Brain pericyte (primary cell): ENCODE measurements at regions not wholly inside any gene's neighbourhood (a gene's known extent, or its start where the extent isn't known, plus 50 kb on each side); places are given as distances from the start of the nearest gene placed in this dataset.
"Not testable (repeated sequence)": the region's sequence is repeated elsewhere in the genome, so short reads cannot be mapped to it uniquely, and the experiment has no call there.

ENCODE experiments used
- DNase-seq: peaks from one replicate; pipeline ENCODE4 v3.0.0-alpha.2; 2012; ENCODE audit warnings: low read depth, low spot score

DNA sequence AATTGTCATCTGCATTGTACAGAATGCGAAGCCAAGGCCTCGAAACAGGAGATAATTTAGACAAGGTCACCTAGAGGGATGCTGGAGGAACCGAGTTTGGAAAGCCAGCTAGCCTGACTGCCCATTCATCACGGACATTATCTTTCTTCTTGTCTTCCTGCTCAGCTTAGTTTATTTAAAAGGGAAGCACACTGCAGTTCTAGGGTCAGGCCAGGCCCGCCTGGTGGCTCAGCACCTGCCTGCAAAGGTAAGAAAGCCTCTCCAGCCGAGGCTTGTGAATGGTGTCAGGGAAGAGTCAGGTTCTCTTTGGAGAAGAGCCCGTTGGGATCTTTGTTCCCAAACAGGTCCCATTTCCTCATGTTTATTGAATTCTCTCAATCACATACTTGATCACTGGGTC is 246.5 kb downstream of the BLID start:
- DNase-seq: no peak

DNA sequence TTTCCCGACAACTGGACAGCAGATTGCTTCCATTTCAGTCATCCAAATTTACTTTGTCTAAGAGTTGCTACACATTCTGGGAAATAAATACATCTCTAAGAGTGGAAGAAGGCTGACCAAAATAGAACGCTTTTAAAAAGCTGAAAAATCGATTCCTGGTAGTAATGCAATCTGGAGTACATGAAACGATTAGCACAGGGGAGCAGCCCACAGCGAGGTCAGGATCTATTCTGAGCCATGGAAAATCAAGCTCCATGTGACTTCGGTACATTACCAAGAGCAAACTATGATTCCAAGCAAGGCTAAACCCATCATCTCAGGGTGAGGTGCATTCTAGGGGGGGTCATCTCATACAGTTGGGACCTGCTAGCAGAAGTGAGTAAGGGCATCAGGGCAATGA is 249.3 kb downstream of the BLID start:
- DNase-seq: no peak

DNA sequence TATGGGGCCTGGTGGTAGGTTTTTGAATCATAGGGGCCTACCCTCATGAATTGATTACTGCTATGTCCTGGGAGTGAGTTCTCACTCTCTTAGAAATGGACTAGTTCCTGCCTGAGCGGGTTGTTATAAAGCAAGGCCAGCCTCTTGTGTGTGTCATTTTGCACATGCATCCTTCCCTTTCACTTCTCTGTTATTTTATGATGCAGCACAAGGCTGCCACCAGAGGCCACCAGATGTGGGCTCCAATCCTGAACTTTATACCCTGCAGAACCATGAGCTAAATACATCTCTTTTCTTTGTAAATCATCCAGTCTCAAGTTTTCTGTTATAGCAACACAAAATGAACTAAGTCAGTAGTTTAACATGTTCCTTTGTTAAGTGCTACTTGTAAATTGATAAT is 251.4 kb downstream of the BLID start:
- DNase-seq: no peak

DNA sequence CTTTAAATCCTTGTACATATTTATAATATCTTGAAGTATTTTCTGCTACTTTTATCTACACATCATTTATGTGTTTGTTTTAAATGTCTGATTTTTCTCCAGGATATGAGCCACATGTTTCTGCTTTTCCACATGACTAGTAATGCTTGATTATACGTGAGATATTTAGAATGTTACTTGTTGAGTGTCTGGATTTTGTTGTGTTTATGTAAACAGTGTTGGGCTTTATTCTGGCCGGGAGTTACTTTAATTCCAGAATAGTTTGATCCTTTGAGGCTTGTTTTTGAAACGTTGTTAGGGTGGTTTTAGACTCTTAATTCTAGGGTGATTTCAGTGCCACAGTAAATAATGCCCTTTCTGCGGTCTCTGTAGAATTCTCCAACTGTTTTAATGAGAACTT is 252.9 kb downstream of the BLID start:
- DNase-seq: no peak

DNA sequence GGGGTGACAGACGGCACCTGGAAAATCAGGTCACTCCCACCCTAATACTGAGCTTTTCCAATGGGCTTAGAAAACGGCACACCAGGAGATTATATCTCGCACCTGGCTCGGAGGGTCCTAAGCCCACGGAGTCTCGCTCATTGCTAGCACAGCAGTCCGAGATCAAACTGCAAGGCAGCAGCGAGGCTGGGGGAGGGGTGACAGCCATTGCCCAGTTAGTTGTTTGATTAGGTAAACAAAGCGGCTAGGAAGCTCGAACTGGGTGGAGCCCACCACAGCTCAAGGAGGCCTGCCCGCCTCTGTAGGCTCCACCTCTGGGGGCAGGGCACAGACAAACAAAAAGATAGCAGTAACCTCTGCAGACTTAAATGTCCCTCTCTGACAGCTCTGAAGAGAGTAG is 260.9 kb downstream of the BLID start:
- not testable (repeated sequence) for DNase-seq

DNA sequence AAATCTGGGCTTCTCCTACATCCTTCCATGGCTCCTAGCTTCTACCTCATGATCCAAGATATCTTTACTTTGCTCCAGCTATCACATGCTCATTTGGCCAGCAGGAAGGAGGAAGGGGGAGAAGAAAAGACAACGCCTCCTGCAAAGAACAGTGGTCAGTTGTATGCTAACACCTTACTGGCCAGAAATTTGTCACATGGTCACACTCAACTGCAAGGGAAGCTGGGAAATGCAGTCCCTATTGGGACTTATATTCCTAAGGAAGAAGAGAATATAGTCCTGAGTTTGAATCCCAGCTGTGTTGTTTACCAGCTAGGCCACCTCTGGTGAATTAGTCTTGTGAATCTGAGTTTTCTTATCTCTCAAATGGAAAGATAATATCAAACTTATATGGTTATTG is 272.0 kb downstream of the BLID start:
- DNase-seq: no peak

DNA sequence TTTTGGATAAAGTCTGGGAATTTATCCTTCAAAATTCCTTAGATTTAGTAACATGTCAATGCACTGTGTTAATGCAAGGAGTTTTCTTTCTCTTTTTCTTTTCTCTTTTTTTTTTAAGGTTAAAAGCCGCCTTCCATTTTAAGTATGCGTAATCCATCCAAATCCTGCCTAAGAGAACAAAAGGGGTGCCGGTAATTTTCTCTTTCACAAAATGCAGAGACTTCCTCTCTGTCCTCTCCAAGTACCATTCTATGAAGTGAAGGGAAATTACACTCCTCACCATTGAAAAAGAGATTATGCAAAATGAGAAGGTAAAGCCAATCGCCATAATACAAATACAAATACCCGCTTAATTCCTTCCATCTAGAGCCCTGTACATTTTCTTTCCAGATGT is 273.8 kb downstream of the BLID start:
- DNase-seq: no peak

DNA sequence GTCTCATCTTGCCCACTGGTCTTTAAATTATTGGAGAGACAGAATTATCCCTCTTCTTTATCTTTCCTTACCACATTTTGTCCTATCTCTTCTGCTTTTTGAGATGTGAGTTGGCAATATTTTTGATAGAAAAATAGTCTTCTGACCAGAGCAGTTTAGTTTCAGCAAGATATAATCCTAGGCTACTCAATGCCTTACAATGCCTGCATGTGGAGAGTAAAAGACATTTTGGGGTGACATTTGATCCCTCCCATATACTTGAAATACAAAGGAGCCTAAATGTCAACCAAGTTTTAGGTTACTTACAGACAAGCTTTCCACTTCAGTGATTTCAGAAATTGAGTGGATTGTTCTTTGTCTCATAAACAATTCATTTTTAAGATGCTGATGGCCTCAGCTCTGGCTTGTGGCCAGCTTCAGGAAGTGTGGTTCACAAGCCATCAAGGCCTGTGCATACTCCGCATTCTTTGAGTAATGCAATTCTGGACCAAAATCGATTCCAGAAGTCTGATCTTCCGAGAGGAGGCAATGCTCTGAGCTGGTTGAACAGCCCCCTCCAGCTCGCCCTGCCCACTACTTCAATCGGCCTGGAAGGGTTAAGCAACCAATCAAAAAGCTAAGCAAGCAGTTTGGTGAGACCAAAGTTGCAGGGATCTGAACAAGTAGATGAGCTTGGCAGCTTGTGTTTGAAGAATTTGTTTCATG is 274.4 kb downstream of the BLID start:
- no peak for DNase-seq

DNA sequence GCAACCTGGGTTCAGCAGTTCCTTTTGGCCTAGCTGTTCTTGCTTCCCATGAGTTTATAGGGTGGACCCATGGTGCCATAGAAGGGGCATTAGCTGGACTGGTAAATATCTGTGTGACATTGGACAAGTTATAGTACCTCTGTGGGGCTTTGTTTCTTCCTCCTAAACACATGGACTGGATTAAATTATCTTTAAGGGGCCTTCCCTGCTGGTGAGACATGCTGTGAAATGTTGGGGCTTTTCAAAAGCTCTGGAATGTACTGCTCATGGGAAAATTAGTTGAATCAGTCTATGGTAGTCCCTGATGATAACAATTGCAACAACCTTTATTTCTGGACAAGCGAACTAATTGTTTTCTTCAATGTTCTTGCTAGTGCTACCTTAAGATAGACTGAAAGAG is 276.2 kb downstream of the BLID start:
- no peak for DNase-seq

DNA sequence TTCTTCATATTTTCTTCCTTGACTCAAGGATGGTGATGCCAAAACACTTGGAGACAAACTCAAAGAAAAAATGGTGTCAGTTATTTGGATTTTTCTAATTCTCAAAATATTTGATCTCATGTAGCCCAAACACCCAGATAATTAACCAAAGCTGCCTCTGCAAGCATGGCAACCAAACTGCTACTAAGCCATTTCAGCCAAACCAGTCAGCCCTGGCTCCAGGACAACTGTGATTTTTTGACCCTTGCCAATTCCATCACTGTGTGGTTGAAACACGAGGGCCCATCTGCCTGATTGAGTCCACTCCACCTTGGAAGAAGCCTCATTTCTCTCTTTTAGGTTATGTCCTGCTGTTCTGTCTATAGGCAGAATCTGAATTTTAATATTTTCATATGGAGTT is 277.4 kb downstream of the BLID start:
- DNase-seq: no peak

DNA sequence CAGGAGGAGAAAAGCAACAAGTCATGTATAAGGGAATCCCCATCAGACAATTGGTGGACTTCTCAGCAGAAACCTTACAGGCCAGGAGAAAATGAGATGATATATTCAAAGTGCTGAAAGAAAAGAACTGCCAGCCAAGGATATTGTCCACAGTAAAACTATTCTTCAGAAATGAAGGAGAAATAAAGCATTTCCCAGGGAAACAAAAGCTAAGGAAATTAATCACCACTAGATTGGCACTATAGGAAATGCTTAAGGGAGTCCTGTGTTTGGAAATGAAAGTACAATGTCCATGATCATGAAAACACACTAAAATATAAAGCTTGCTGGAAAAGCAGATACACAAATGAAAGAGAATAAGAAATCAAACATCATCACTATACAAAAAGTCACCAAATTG is 282.0 kb downstream of the BLID start:
- no peak for DNase-seq

DNA sequence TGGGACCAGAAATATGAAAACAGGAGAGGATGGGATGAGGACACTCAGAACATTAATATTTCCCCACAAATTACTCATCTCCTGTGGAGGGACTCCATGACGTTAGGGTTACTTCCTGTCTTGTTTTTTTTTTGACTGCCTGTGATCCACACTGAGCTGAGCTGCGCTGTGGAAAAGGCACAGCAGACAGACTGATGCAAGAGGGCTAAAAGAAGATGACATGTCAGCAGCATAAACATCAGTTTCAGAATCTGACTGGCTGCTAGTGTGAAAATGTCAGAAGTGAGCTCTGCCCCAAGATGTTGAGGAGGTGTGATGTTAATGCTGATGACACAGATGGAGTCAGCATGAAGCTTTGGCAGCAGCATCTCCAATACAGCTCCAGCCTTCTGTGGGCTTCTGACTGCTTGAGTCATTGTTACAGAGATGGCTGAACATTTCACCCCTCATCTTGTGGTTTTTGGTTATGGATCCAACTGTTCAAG is 286.8 kb downstream of the BLID start:
- DNase-seq: peak; percentile 86

DNA sequence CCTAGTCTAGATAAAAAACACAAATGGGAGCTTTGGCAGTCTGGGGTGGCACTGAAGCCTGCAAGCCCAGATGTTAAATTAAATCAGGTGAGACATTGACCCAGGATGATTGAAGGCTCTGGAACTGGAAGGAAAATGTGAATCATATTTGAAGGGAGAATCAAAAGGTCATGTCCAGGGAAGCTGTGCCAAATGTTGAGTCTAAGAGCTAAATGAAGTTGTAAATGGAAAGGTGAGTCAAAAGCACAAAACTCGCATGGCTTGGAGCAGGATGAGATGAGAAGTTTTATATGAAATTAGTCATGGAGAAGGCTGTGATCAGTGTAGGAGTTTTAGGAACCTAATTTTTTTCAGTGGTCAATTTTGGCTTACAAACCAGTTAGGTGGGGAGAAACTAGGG is 301.1 kb downstream of the BLID start:
- DNase-seq: no peak

DNA sequence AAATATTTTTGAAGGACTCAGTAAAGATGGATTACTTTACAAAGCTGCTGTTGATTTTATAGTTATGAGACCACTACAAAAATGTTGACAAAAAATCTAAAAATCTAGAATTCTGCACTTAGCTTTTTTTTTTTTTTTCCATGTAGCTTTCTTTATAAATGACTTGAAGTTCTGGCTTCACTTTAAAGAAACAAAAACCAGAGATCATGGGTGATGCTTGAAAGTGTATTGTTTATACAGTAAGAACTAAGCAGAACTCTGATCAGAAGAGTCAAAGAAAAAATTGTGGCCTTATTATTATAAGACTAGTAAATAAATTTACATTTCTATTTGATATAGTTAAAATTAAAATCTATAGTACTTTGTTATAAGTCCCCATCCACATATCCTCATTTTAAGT is 301.7 kb downstream of the BLID start:
- no peak for DNase-seq

DNA sequence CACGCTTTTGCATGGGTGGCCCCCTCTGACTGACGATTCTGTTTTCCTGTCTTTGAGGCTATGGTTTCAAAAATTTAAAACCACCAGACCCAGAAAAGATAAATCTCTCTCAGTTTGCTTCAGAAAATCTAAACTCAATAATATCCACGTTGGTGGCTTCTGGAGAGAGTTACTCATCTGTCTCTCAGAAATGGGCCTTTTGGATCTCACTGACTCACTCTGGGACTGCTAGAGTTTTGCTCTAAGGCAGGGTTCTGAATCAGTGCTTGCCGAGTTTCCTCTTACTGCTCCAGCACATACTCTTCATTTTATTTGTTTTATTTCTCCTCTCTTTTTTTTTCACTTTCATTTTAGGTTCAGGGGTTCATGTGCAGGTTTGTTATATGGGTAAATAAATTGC is 305.7 kb downstream of the BLID start:
- DNase-seq: no peak

DNA sequence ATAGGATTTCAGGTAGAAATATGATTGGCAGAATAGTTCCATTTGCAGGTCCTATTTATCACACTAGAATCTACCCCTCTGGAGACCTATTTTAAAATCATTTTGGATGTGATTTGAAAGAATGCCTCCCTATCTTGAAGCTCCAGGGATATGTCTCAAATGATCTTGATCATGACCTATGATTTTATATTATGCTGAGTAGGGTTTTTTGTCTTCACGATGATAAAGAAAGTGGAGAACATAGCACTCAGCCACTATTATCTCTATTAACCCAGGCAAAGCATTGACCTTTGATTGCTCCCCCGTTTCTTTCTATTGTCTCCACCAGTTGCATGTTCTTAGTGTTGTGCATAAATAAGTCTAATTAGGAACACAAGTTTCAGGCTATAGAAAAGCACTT is 307.9 kb downstream of the BLID start:
- DNase-seq: no peak

DNA sequence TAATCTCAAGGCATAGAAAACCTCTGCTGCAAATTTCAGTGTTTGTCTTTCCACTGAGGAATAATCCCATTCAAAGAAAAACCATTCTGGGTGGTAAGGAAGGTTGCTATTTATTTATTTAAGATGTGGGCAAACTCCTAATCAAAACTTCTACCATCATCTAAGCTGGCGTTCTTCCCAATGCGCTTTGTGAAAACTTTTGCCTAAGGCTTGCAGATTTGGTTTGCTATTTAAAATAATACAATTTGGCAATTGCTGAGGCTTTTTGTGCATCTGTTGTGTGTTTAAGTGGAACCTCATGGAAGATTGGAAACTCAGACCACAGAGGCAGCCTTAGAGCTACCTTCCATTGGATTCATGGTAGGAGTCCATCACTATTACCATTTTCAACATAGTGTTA is 309.0 kb downstream of the BLID start:
- no peak for DNase-seq

DNA sequence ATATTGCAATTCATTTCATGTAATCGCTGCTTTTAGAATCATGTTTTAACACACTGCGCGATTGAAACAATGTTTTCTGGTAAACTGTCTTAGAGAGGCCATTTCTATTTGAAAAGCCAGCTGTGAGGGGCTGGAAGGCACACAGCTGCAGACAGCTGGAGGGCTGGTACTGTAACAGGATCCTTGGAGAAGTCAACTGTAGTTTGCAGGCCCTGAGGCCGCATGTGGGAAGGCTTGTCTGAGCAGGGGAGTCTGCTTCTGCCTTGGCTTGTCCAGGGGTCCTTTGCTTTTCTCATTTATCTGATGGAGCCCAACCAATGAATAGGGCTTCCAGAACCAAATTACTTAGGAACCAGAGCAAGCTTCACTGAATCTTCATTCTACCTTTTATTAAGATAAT is 313.5 kb downstream of the BLID start:
- no peak for DNase-seq

DNA sequence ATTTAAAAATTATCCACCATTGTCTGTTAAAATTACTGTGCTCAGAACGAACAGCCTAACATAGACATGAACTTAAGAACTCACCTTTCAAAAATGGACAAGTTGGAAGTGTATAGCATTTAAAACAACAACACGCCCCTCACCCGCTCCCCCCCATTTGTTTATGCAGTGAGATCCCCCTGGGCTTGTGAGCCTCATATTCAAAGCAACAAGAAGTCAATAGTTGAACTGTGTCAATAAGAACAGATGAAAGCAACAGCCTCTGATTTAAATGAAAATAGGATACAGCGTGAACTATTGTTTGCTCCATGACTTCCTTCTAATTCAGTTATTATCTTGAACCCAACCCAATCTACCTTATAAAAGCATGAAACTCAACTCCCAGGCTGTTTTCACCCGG is 314.2 kb downstream of the BLID start:
- no peak for DNase-seq

DNA sequence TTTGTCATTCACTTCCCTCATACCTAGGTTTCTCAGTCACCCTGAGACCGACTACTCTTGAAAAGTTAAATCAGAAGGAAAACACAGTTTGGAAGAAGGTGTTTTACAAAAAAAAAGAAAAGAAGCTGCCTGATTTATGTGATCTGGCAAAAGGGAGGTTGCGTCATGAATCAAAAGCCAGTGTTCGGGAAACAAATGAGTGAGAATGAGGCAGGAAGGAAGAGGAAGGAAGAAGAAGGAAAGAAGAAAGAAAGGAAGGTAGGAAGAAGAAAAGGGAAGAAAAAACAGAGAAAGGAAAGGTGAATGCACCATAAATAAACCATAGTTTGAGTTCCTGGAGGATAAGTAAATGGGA is 314.6 kb downstream of the BLID start:
- DNase-seq: no peak

DNA sequence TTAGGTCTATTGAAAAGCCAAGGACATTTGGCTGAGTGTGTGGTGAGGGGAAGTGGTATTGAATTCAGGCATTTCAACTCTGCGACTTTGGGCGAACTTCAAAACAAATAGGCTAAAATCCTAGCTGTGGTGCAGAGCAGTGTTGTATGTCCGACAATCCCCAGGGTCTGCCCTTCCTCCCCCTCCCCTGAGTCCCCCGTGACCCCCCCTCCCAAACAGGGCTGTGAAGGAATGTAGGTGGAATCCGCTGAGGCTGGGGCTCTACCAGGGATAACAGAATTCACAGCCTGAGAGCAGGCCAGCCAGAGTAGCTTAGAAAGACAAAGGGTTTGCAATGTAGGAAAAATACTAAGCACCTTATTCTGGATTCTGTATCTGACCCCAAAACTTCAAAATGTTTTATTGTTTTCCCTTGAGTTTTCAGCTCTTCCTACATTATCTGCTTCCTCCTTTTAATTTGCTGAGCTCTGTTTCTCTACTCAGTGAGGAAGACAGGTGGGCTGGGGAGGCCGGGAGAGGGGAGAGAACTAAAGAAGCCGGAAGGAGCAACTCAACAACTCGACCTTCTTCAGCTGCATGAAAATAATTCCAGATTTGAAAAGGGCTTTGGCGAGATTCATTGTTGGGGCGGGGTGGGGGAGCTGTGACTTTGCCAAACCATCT is 315.2 kb downstream of the BLID start:
- DNase-seq: no peak

DNA sequence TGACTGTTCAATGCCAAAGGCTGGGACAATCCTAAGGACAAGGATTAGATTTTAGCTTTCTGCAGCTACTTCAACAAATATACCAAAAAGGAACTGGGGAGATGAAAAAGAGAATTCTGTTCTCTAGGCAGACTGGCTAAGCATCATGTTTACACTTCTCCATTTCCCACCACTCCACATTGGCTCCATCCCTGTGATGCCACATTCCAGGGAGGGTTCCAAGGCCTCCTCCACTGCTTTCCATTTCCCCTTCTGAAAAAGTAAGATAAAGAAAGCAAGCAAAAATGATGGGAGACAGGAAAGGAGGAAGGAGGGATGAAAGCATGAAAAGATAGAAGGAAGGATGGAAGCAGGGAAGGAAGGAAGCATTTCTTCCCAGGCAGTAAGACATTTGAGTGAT is 315.8 kb downstream of the BLID start:
- DNase-seq: no peak

DNA sequence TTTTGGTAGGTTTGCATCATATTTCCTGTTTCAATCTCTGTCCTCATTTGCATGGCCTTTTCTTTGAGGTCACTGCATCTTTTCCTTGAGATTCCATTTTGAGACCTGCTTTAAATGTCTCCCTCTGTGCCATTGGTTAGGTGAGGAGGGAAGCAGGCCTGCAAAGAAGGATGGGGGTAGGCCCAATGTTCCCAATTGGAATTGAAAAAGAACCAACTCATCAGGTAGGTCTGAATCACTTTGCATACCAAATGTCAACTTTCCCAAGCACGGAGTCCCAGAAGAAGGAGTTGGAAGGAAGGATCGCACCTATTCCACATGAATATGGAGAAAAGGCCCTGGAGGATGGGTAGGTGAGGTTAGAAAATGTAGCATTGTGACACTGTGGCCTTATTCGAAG is 318.5 kb downstream of the BLID start:
- DNase-seq: no peak

DNA sequence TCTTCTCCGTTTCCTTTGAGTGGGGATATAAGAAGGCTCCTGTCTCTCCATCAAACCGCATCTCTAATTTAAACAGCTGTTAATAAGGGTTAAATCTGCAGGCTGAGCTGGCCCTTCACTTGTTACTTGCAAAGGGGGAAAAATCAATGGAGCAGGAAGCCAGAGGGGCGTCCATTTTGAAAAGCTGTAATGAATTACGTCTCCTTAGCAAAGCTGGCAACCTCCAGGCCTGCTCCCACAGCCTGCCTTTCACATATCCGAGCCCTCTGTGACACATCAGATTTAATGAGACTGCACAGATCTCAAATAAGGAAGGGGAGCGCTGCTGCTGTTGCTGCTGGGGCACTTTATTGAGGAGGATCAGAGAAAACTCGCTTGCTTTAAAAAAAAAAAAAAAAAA is 320.8 kb downstream of the BLID start:
- DNase-seq: no peak
